HuH-7 (cell line): ENCODE measurements at regions not wholly inside any gene's neighbourhood (a gene's known extent, or its start where the extent isn't known, plus 50 kb on each side); places are given as distances from the start of the nearest gene placed in this dataset.
"Not testable (repeated sequence)": the region's sequence is repeated elsewhere in the genome, so short reads cannot be mapped to it uniquely, and the experiment has no call there.

Experiments
- DNase-seq: peaks from one replicate; pipeline ENCODE4 v3.0.0; 2011; ENCODE audit warnings: low spot score

DNA sequence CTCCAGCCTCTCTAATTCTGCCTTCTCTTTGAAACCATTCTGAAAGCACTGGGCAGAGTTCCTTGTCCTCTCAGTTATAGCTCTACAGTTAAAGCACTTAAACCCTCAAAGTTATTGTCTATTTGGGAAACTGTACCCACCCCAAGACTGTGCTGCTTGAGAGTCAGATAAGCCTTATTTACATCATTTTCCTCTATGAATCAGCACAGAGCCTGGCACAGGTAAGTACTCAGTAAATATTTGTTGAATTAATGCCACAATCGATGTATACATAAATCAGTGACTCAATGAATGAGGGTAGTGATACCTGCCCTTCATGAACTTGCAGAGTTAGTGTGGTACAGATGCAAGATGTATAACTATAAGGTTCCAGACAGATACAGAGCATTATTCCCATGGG lies 549.4 kb upstream of the KLF4 start:
- no peak for DNase-seq

DNA sequence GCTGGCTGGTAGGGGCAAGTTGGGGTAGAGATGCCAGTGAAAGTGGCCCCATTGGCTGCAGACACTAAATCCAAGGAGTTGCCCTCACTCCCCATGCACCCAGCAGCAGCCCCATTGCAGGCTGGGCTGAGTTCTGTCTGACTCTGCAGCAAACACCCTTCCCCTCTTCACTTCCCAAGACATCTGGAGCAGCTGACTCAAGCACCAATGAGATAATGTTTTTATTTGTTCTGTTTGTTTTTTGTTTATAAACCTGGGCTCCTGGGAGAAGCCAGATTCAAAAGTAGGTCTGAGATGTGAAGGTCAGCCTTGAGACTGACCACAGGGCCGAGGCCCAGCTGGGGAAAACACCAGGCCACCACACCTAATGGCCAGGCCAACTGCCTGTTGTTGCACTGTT lies 545.9 kb upstream of the KLF4 start:
- no peak for DNase-seq

DNA sequence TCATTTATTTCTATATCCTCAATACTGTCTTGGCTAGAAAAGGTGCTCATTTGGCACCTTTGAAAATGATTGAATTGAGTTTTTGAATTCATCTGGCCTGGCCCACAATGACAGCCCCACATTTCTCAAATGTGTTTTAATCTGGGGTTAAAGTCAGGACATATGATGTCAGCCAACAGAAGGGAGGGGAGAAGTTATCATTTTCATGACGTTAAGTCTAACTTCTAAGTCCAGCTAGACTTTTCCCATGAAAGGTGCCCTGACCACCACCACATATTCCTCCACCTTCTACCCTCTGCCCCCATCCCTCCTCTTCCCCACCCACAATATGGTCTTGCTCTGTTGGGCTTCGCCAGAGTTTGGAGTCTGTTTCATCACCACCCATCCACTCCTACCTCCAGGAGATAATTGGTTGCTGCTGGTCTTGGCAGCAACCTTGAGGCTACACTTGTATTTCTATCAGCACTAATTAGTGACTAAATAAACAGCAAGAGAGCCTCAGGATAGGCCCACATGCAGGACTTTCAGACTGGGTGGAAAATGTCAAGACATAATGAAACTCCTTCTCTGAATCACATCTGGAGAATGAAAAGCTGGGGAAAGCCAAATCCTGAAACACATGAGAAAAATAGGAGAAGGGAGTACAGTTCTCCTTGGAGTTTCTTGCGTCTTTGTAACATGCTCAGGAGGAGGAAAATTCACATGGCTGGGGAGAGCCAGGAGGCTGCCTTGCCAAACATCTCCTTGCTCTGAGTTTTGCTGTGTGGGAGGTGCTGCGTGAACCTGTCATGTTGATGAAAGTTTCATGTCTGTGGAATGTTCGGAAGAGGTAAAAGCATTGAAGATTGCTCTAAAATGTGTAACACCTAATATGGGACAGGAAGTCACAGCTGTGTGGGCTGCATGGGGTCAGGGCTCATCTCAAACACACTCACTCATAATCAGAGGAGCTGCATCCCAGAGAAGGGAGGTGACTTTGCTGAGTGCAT lies 544.7 kb upstream of the KLF4 start:
- DNase-seq, result no peak

DNA sequence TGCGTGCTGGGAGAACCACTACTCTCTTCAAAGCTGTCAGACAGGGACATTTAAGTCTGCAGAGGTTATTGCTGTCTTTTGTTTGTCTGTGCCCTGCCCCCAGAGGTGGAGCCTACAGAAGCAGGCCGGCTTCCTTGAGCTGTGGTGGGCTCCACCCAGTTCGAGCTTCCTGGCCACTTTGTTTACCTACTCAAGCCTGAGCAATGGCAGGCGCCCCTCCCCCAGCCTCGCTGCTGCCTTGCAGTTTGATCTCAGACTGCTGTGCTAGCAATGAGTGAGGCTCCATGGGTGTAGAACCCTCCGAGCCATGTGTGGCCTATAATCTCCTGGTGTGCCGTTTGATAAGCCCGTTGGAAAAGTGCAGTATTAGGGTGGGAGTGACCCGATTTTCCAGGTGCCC lies 542.5 kb upstream of the KLF4 start:
- not testable (repeated sequence) for DNase-seq

DNA sequence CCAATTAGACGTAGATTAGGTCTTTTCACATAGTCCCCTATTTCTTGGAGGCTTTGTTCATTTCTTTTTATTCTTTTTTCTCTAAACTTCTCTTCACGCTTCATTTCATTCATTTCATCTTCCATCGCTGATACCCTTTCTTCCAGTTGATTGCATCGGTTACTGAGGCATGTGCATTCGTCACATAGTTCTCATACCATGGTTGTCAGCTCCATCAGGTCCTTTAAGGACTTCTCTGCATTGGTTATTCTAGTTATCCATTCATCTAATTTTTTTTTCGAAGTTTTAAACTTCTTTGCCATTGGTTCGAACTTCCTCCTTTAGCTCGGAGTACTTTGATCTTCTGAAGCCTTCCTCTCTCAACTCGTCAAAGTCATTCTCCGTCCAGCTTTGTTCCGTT lies 541.7 kb upstream of the KLF4 start:
- DNase-seq, result not testable (repeated sequence)

DNA sequence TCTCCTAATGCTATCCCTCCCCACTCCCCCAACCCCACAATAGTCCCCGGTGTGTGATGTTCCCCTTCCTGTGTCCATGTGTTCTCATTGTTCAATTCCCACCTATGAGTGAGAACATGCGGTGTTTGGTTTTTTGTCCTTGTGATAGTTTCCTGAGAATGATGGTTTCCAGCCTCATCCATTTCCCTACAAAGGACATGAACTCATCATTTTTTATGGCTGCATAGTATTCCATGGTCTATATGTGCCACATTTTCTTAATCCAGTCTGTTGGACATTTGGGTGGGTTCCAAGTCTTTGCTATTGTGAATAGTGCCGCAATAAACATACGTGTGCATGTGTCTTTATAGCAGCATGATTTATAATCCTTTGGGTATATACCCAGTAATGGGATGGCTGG lies 537.1 kb upstream of the KLF4 start:
- DNase-seq, result not testable (repeated sequence)

DNA sequence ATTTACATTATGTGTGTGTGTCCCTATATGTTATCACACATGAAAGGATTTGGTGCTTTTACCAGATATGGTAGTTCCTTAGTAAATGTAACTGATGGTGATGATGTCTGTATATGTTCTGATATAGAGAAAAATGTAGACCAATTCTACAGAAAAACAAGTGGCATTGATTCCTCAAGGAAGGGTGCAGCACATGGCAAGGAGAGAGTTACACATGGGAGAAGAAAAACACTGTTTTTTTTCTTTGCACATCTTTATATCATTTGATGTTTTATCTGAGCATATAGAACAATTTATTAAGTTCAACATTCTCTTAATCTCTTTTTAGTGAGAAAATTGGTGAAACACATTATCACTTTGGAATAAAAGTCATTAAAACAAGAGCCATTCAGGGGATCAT lies 535.0 kb upstream of the KLF4 start:
- DNase-seq, result no peak

DNA sequence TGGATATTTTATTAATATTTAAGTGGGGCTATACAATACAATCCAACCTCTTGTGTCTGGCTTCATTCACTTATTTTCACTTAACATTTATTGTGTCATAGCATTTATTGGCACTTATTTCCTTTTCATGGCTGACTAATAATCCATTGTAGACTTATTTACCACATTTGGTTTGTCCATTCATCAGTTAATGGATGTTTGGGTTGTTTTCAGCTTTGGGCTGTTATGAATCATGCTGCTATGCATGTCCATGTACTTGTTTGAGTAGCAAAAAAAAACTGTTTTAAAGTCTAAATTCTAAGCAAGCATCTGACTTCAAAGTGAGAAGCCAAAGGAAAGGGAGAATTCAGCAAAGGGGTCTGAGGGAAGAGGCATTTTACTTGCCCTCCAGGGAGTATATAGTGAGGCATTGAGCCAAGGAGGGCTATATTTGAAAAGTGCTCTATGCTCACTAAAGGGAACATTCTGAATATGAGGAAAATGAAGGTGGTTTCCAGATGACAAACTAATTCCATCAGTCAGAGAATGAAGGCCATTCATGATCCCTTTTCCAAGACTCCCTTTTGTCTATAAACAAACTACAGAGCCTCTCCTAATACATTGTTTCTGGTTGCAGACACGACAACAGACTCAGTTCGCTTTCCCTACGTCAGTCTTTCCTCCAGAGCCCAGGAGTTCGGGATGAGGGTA lies 532.8 kb upstream of the KLF4 start:
- no peak for DNase-seq

DNA sequence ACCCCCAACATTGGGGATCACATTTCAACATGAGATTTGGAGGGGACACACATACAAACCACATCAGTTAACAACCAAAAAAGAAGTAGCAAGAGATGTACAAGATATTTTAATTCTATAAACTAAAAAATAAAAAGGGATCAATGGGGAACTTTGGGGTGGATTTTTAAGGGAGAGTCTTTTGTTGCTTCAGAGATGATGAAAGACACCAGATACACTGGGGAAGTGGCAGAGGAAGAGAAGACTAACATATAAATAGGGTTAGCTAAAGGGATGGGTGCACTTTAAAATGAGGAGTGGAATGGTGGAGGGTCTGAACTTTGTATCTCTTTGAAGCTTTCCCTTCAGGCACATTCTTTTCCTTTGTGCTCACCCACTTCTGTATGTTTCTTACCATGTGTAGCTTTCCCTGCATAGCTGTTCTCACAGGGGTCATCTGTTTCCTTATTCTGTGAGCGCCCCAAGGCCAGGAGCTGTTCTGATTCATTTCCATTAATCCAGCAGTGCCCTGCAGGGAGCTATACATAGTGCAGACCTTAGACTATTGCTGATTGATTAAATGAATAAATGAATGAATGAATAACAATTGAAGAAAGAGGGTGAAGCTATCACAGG lies 531.6 kb upstream of the KLF4 start:
- DNase-seq, result no peak

DNA sequence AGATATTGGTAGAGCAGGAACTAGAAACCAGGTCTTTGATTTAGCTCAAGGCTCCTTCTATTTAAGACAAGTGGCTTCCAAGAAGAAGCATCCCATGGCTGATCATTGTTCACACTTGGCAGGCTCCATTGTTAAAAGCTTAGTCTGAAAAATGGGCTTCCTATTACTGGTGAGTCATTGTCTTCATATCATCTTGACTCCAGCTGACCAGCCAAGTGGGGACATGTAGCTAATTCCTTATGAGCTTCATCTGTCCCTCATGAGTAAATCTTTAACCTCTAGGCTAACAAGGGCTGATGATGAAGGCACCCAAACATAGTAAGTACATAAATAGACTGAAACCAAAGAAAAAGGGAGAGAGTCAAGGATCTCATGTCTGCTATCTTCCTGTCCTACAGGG lies 530.3 kb upstream of the KLF4 start:
- no peak for DNase-seq

DNA sequence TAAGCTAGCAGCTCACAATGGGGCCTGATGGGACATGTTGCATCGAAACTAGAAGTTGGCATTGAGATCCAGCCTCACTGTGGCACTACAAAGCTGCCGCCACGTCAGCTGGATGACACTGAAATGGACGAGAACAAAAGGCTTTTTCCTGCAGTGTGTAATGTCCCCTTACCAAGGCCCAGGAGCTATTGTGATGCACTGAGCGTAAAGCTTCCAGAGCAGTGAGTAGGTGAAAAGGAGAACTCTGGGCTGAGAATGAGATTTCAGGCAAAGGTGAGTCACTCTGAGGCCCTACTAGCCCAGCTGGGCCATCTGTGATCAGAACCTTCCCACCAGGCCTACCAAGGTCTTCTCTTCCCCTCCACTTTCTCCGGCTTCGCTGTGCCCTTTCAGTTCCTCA lies 528.1 kb upstream of the KLF4 start:
- DNase-seq, result no peak

DNA sequence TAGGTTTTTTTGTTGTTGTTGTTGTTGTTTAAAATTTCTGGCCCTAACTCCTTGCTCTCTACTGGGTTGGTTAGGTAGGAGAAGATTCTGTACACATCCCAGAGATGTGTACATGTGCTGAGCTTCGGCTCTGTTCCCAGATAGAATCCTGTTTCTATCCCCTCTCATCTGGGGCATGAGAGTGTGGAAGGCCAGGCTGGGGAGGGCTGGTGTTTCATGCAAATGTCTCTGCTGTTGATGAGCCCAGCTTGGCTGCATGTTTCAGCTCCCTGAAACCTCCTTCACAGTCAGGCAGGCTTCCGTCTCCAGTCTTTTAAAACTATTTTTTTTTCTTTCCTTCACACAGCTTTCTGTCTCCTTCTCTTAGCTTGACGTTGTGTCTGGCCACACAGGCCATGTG lies 526.9 kb upstream of the KLF4 start:
- no peak for DNase-seq

DNA sequence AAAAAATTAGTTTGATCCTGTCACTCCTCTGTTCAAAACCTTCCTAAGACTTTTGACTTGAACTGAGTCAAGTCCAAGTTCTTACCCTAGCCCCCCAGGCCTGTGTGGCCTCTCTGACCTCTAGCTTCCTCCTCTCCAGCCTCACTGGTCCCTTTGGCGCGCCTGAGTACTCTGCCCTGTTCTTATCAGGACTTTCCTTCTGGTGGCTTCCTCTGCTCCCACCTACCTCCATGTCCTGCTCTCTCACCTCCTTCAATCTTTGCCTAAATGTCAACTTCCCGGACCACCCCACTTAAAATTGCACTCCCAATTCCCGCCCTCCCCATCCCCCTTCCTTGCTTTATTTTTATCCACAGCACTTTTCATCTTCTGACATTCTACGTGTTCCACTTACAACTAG lies 526.1 kb upstream of the KLF4 start:
- no peak for DNase-seq

DNA sequence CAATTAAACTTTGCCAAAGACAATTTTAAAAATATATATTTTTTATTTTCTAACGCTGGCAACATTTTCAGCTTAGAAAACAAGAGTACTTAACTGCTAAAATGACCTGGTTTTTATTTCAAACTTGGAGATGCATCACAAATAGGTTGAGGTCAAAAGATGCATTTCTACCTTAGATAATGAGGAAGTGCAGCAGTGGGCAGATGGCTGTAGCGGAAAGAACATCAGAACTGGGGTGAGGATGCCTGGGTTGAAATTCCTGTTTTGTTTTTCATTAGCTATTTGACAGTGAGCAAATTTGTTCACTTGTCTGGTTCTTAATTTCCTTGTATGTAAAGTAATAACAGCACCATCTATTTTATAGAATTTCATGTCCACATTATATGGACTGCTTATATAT lies 524.8 kb upstream of the KLF4 start:
- DNase-seq, result no peak

DNA sequence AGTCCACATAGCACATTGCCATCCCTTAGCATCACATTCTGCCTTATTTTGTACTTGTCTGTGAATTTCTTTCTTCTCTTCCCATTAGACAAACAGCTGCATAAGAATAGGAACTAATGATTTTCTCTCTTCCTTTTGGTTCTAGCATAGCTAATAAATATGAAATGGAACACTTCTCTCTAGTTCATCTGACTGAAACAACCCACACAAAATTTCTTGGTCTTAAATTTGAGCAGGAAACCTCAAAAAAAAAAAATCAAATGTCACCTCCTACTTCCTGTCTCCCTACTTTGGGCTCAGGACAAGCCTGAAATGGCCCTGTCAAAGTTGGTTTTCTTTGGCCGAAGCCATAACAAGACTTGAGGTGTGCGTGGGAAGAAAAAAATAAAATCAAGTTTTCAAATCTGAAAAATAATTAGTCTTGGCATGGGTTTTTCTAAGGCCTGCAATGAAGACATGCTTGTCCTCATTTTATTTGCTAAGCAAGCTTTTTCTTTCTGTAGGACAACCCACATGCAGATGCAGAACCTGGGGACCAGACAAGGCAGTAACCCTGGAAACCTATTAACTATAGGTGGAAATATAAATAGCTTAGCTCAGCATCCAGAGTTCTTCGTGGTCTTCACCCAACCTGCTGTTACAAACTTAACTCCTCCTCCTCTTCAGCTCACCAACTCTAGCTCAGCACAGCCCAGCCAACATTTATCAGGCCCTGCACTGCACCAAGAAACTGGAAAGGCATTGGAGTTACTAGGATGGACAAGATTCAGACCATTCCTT lies 523.5 kb upstream of the KLF4 start:
- DNase-seq, result no peak

DNA sequence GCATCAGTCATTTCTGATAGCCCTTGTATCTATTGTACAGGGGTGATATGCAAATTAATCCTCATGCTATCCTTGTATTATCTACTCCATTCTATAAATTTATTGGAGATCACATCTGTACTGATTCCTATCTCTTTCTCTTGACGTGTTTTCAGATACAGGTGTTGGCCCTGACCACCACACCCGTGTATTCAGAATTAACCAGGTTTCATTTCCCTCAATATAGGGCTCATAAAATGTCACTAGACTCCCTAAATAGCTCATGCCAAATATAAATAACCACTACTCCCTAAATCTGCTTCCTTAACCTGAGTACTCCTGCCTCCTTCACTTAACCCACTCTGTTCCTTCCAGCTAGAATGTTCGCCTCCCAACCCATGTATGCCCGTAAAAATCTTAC lies 522.8 kb upstream of the KLF4 start:
- no peak for DNase-seq

DNA sequence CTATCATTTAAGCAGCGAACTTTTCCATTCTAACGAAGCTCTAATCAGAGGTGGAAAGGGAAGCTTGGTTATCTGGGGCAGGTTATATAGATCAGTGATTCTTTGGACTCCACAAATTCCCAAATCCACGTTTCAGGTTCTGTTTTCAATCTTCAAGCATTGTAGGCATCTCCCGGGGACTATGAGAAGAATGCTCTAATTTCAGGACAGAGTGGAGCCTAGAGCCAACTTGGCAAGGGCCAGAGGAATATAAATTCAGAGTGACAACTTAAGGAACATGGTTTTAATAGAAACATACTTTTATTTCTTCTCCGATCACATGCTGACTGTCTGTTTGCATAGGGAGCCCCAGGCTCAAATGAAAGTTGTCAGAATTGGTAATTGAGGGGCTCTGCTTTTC lies 514.0 kb upstream of the KLF4 start:
- DNase-seq, result no peak

DNA sequence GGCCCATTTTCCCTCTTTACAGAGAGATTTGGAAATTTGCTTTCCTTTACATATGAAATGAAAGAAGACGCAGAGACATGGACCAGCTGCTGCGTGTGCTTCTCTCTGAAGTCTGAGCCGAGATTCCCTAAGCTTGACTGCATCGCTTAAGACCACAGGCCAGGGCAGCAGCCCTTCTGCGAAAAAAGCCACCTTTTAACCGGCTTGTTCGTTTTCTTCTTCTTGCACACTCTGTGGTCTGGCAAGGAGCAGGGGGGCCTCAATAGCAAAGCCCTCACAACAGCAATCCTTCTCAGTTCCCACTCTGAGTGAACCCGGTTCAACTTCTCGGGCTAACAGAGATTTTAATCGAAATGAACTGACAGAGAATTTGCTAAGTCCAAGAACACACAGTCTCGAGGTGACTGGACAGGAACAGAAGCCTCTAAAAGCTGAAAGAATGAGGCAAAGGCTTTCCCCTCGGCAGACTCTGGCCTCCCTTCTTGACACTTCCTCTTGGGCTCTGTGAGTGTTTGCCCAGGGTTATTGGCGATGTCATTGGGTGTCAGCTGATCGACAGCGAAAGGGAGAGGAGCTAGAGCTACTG lies 512.9 kb upstream of the KLF4 start:
- no peak for DNase-seq

DNA sequence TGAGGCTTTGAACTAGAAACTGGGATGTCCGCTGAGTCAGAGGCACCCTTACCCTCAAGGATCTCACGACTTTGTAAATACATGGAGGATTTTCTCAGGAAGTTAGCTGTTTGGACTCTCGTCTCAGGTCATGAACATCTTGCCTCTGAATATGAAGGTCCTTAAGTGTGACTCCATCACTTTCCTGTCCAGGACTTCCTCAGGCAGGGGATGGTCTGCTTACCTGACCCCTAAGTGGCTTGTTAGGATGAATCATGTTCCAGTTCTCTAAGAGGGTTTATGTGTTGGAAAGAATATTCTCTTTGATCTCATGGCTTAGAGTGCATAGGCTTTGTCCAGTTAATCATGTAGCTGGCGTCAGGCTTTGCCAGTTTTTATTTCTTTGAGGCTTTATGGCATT lies 511.7 kb upstream of the KLF4 start:
- DNase-seq, result no peak

DNA sequence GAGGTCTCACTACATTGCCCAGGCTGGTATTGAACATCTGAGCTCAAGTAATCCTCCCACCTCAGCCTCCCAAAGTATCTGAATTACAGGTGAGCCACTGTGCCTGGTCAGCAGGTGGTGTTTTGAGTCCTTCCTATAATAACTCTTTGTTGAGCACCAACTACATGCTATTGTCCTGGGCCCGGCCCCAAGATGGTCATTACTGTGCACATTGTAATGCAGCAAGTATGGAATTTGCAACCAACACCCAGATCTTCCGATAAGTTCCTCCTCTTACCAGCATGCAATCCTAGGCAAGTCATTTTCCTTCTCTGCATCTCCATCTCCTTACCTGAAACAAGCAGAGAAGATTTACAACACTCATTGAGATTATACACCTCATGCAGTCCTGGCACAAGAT lies 510.3 kb upstream of the KLF4 start:
- no peak for DNase-seq

DNA sequence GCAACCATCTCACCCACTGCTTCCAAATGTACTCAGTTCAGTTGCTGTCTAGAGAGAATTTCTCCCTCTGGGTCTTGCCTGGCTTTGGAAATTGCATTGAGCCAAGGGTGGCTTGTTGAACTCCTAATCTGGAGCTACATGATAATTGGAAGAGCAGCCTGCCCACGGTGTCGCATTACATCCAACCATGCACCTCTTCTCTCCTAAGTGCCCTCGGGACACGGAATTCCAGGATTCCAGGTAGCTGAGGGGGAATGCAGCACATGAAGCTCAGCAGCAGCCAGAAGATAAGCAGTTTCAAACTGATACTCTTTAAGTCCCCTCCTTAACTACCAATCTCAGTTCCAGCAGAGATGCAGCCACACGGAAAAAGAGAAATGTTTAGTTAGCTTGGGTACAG lies 509.4 kb upstream of the KLF4 start:
- DNase-seq, result no peak

DNA sequence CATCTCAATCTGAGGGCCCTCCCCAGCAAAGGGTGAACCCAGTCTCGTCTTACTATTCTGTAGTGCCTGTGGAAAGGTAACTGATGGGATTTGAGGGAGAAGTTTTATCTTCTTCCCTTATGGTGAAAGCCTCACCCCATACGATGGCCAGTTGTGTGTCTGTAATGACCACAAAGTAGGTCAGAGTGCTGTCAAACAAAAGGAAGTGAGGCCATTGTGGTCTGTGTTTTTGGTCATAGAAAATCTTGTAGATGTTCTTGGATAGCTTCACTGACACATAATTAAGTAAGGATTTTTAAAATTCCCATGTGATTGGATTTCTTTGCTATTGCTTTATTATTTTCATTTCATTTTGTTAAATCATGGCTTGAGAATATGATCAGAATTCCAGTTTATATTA lies 505.1 kb upstream of the KLF4 start:
- no peak for DNase-seq
